CD1c-positive myeloid dendritic cell (primary cell): ENCODE measurements at regions not wholly inside any gene's neighbourhood (a gene's known extent, or its start where the extent isn't known, plus 50 kb on each side); places are given as distances from the start of the nearest gene placed in this dataset.
"Not testable (repeated sequence)": the region's sequence is repeated elsewhere in the genome, so short reads cannot be mapped to it uniquely, and the experiment has no call there.

Source experiments
- DNase-seq: peaks from one replicate; pipeline ENCODE4 v3.0.0-alpha.2; 2016; ENCODE audit errors: extremely low spot score

GRCh38 chr1:174105086-174105485 is 54.2 kb upstream of the RABGAP1L start:
- DNase-seq, result no peak

DNA sequence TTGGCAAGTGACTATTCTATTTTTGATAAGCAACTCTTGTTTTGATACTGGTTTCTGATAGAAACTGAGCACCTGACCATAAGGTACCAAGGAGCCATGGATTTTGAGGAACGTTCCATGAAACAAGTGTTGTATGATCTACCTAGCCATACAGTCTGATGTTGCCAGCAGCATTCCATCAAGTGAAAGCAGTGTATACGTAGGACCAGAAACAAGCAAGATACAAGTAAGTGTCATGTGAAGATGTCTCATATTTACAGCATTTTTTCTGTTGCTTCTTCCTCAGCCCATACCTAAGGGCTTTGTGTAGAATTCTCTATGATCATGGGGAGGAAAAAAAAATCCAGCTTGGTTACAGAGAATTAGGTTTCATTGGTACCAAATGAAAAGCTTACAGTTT is 55.6 kb upstream of the RABGAP1L start:
- no peak for DNase-seq

DNA sequence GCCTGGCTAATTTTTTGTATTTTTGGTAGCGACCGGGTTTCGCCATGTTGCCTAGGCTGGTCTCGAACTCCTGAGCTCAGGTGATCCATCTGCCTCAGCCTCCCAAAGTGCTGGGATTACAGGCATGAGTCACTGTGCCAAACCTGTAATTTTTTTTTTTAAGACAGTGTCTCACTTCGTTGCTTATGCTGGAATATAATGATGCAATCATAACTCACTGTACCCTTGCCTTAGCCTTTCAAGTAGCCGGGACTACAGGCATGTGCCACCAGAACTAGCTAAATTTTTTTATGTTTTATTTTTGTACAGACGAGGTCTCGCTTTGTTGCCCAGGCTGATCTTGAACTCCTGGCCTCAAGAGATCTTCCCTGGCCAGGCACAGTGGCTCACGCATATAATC is 57.3 kb upstream of the RABGAP1L start:
- DNase-seq, result not testable (repeated sequence)

- no peak for DNase-seq
Observed at GRCh38 chr1:174097426-174097825, 61.9 kb upstream of the RABGAP1L start.

DNA sequence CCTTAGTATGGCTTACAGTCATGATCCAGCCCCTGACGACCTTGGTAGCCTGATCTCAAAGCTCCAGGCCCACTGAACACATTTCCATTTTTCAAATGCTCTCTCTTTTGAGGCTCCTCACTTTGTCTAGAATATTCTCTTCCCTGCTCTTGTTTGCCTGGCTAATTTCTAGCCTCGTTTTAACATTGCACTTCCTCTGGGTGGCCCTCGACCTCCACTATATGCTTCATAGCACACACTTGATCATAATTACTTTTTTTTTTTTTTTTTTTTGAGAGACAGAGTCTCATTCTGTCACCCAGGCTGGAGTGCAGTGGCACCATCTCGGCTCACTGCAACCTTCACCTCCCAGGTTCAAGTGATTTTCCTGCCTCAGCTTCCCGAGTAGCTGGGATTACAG is 65.5 kb upstream of the RABGAP1L start:
- DNase-seq, result not testable (repeated sequence)

- no peak for DNase-seq
Observed at GRCh38 chr1:174090471-174090870, 68.3 kb upstream of the RC3H1 start.

DNA sequence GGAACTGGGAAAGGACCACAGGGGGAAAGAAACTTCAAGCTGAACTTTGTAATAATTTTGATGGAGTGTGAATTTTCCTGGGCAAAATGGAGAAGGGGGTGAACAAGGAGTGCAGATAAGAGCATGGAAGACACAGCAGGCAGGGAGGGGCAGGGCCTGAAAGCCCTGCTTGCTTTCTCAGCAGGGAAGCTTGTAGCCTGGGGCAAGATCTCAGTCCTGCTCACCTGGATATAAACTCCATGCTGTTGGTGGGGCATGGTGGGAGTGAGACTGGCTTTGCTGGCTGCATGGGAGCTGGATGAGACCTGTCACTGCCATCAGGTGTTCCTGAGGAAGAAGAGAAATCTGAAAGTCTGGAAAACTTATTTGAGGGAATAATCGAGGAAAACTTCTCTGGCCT is 58.7 kb upstream of the RC3H1 start:
- no peak for DNase-seq

GRCh38 chr1:174079796-174080195 is 57.6 kb upstream of the RC3H1 start:
- DNase-seq, result no peak

DNA sequence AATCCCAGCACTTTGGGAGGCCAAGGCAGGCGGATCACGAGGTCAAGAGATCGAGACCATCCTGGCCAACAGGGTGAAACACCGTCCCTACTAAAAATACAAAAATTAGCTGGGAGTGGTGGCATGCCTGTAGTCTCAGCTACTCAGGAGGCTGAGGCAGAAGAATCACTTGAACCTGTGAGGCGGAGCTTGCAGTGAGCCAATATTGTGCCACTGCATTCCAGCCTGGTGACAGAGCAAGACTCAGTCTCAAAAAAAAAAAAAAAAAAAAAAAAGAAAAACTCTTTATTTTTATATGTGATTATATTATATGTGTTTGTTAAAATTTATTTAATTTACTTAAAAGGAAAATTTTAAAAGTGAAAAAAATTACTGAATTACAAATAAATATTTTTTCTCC is 56.8 kb upstream of the RC3H1 start:
- not testable (repeated sequence) for DNase-seq

DNA sequence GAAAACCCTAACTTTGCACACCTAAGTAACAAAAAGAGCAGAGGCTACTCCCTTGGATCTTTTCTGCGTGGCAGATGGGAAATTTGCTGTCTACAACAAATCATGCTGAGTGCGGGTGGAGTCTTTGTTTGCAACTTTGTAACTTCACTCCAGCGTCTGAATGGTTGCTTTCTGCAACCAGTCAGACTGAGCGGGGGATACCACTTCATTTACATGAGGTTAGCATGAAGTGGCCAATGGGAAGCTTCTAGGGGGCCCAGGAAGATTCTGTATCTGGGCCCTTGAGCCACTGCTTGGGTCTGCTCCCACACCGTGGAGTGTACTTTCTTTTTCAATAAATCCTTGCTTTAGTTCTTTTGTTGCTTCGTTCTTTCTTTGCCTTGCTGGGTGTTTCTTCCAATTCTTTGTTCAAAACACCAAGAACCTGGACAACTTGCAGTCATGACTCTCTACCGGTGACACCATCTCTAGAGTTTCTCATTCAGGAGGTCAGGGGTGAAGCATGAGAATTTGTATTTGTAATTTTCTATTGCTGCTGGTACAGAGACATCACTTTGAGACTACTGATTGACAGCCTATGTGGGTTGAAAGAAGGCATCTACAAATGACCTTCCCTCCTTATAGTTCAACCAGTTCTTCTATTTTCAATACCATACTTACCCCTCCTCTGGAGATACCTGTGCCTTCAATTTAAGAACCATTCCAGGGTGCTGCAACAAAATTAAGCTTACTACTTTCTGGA is 55.8 kb upstream of the RC3H1 start:
- DNase-seq, result no peak

- DNase-seq, result no peak
Observed at GRCh38 chr1:174075245-174075692, 53.1 kb upstream of the RC3H1 start.

GRCh38 chr1:174074757-174075156 is 52.6 kb upstream of the RC3H1 start:
- DNase-seq, result peak; percentile 12

DNA sequence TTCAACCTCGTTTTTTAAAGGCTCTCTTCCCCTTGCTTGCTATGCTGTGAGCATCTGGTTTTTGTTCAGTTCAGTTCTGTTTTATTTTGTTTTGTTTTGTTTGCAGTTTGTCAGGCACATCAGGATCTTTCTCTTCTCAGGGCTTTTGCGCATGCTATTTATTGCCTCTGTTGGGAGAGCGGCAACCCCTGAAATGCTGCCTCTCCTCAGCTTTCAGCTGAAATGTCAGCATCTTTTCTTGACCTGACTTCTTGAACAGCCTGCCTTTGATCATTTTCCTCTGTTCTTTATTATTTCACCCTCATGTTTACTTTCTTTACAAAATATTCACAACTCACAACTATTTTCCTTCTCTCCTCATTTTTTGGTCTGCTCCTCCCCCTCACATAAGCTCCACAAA is 50.4 kb upstream of the RC3H1 start:
- no peak for DNase-seq
